Neural cell (in vitro differentiated cells): ENCODE measurements at regions not wholly inside any gene's neighbourhood (a gene's known extent, or its start where the extent isn't known, plus 50 kb on each side); places are given as distances from the start of the nearest gene placed in this dataset.

Source experiments
- EP300 ChIP-seq: fragments of 450-650 bp; conservative IDR thresholded peaks from 2 replicates; pipeline ENCODE4 v1.6.1; 2014; ENCODE audit warnings: antibody characterized with exemption, mild to moderate bottlenecking, moderate library complexity; ENCODE audit not compliant: poor library complexity, severe bottlenecking
- EZH2 ChIP-seq: fragments of 200-600, 300-800 bp; shearing (Covaris generic), sonication (generic); IDR thresholded peaks from 2 replicates; pipeline ENCODE4 v1.6.1; 2014; ENCODE audit warnings: antibody characterized with exemption, low read length, borderline replicate concordance, mild to moderate bottlenecking; ENCODE audit not compliant: insufficient read depth, poor library complexity, severe bottlenecking
- RAD21 ChIP-seq: fragments of 450-650 bp; conservative IDR thresholded peaks from 2 replicates; pipeline ENCODE4 v1.6.1; 2014; ENCODE audit warnings: antibody characterized with exemption, mild to moderate bottlenecking, moderate library complexity
- REST ChIP-seq: IDR thresholded peaks from 2 replicates; pipeline ENCODE4 v1.6.1; 2012; ENCODE audit warnings: borderline replicate concordance
- TF ChIP-seq, protein P1 (sequence below): fragments of 450-650 bp; IDR thresholded peaks from 2 replicates; pipeline ENCODE4 v1.5.1; 2014; ENCODE audit warnings: antibody characterized with exemption, mild to moderate bottlenecking, moderate library complexity; ENCODE audit not compliant: poor library complexity, severe bottlenecking

DNA sequence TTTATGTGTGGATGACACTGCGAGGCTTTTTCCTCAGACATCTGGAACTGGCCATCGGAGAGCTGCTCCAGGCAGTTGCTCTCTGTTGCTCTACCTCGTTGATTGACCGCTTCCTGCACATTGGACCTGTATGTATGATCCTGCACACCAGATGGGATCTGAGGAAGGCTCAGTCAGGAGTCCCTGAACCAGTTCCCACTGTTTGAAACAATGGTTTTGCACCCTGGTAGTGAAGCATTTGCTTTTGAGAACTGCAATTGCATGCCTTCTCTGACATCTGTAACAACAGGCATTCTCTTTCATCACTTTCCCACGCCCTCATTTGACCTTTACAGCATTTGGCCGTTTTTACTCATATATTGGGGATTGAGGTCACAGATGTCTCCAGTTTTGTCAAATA lies 61.1 kb upstream of the NPAS1 start:
- no peak for TF ChIP-seq REST
- TF ChIP-seq, protein P1, sequence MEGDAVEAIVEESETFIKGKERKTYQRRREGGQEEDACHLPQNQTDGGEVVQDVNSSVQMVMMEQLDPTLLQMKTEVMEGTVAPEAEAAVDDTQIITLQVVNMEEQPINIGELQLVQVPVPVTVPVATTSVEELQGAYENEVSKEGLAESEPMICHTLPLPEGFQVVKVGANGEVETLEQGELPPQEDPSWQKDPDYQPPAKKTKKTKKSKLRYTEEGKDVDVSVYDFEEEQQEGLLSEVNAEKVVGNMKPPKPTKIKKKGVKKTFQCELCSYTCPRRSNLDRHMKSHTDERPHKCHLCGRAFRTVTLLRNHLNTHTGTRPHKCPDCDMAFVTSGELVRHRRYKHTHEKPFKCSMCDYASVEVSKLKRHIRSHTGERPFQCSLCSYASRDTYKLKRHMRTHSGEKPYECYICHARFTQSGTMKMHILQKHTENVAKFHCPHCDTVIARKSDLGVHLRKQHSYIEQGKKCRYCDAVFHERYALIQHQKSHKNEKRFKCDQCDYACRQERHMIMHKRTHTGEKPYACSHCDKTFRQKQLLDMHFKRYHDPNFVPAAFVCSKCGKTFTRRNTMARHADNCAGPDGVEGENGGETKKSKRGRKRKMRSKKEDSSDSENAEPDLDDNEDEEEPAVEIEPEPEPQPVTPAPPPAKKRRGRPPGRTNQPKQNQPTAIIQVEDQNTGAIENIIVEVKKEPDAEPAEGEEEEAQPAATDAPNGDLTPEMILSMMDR = no peak
- TF ChIP-seq RAD21 = no peak
- TF ChIP-seq EZH2 = no peak
- TF ChIP-seq EP300 = no peak
